ENCODE measurements at regions not wholly inside any gene's neighbourhood (a gene's known extent, or its start where the extent isn't known, plus 50 kb on each side); places are given as distances from the start of the nearest gene placed in this dataset.

- Histone ChIP-seq H3K27me3 (ENCODE audit: control insufficient read depth in 2 of 2, insufficient read depth in 2 of 2, low read length in 2 of 2) (peaks cover 17 to 20% of the 10 kb centered on the region in 2 experiments), H3K36me3 (ENCODE audit: control insufficient read depth in 2 of 2, extremely low read depth in 1 of 2, insufficient read depth in 2 of 2, low read length in 2 of 2) (no peaks in the 10 kb centered on the region), H2AFZ (ENCODE audit: low read depth, low read length) (no peak overlapping the region), H3K9me1 (replicated peaks; ENCODE audit: control insufficient read depth, extremely low read depth, insufficient read depth, low read length) (no peaks in the 10 kb centered on the region), H3K4me3 (replicated peaks in 1 of 3; ENCODE audit: insufficient read depth in 1 of 3, low read depth in 1 of 3, low read length in 3 of 3) (no peak overlapping the region), H3K4me2 (ENCODE audit: insufficient read depth, low read length) (no peak overlapping the region), H3K9ac (replicated peaks; ENCODE audit: extremely low read depth, insufficient read depth, low read length) (no peak overlapping the region), H3K27ac (ENCODE audit: insufficient read depth, low read depth, low read length) (no peak overlapping the region), H3K9me3 (replicated peaks; ENCODE audit: control insufficient read depth, insufficient read depth, low read length) (no peaks in the 10 kb centered on the region), H3K4me1 (ENCODE audit: control insufficient read depth, extremely low read depth, insufficient read depth, low read length) (no peaks in the 10 kb centered on the region), H4K20me1 (replicated peaks; ENCODE audit: control insufficient read depth, extremely low read depth, insufficient read depth, low read length) (no peaks in the 10 kb centered on the region), H3K79me2 (ENCODE audit: control insufficient read depth, insufficient read depth, low read length) (no peaks in the 10 kb centered on the region)
- TF ChIP-seq EZH2 (IDR thresholded peaks at IDR 0.05; ENCODE audit: borderline replicate concordance, low read depth, low read length, severe bottlenecking): no peak
- TF ChIP-seq CTCF (IDR thresholded peaks at IDR 0.05; ENCODE audit: extremely low read depth in 1 of 2, insufficient read depth in 1 of 2, low read depth in 1 of 2, low read length in 2 of 2): no peak
- TF ChIP-seq POLR2AphosphoS5 (IDR thresholded peaks at IDR 0.05; ENCODE audit: insufficient read depth, low read depth, low read length): no peak
- no peak for TF ChIP-seq GATA2 (IDR thresholded peaks at IDR 0.05; ENCODE audit: insufficient read depth, insufficient read length, low read depth, low read length)
- no peak for TF ChIP-seq MAX (IDR thresholded peaks at IDR 0.05; ENCODE audit: insufficient read depth, insufficient read length)
- no peak for TF ChIP-seq JUN (IDR thresholded peaks at IDR 0.05; ENCODE audit: borderline replicate concordance, insufficient read depth, insufficient read length, low read depth)
- no peak for TF ChIP-seq MYC (IDR thresholded peaks at IDR 0.05; ENCODE audit: low read depth, low read length)
- no peak for TF ChIP-seq POLR2A (IDR thresholded peaks at IDR 0.05; ENCODE audit: low read depth, low read length)
- no peak for TF ChIP-seq FOS (IDR thresholded peaks at IDR 0.05; ENCODE audit: borderline replicate concordance, insufficient read depth, low read length)
- POLR2A ChIA-PET: no interaction called here
- FAIRE-seq (no peak), DNase-seq (ENCODE audit: low read depth, low spot score) (no peak)
- CTCF ChIA-PET: interaction anchor here (0.9 kb wide), 1 partner anchor 321 kb away, joined by 3 read pairs; no protein-coding TSS in a partner anchor
- no TSS peak for BruUV-seq (replicated peaks)
- intact Hi-C loops (cut with micrococcal nuclease) (no loop called here), dilution Hi-C loops (cut with MboI; ENCODE audit: extremely low pct_ligation_motif_present, low sequenced_read_pairs) (no loop called here)
Observed at GRCh38 chr9:109862452-109862851, 82.5 kb downstream of the PALM2AKAP2 start.

All from endothelial cell of umbilical vein (primary cell).